Hepatocyte (in vitro differentiated cells): ENCODE measurements at regions not wholly inside any gene's neighbourhood (a gene's known extent, or its start where the extent isn't known, plus 50 kb on each side); places are given as distances from the start of the nearest gene placed in this dataset.

Experiments
- DNase-seq: peaks from one replicate; pipeline ENCODE4 v3.0.0-alpha.2; 2016; ENCODE audit warnings: low spot score
- H2AFZ ChIP-seq: fragments of 200-600 bp; sonication (generic); 2 replicates; pipeline ENCODE4 v1.6.0; 2016; ENCODE audit warnings: antibody characterized with exemption, mild to moderate bottlenecking
- H3K27ac ChIP-seq: fragments of 200-600 bp; sonication (generic); 2 replicates; pipeline ENCODE4 v1.5.1; 2016; ENCODE audit warnings: mild to moderate bottlenecking
- H3K27me3 ChIP-seq: fragments of 200-600 bp; sonication (generic); 2 replicates; pipeline ENCODE4 v1.6.1; 2016
- H3K36me3 ChIP-seq: fragments of 200-600 bp; sonication (generic); replicated peaks from 2 replicates; pipeline ENCODE4 v1.5.1; 2016; ENCODE audit warnings: low read depth; ENCODE audit not compliant: insufficient read depth
- H3K4me1 ChIP-seq: fragments of 200-600 bp; sonication (generic); 2 replicates; pipeline ENCODE4 v1.5.1; 2016; ENCODE audit warnings: mild to moderate bottlenecking, moderate library complexity; ENCODE audit not compliant: insufficient read depth
- H3K4me2 ChIP-seq: fragments of 200-600 bp; sonication (generic); 2 replicates; pipeline ENCODE4 v1.6.0; 2016
- H3K4me3 ChIP-seq: fragments of 200-600 bp; sonication (generic); 2 replicates; pipeline ENCODE4 v1.5.1; 2016; ENCODE audit warnings: mild to moderate bottlenecking
- H3K79me2 ChIP-seq: fragments of 200-600 bp; sonication (generic); 2 replicates; pipeline ENCODE4 v1.6.0; 2017; ENCODE audit warnings: mild to moderate bottlenecking
- H3K9me2 ChIP-seq: fragments of 200-600 bp; sonication (generic); replicated peaks from 2 replicates; pipeline ENCODE4 v1.6.0; 2017; ENCODE audit warnings: mild to moderate bottlenecking; ENCODE audit not compliant: insufficient read depth
- H3K9me3 ChIP-seq: fragments of 200-600 bp; sonication (generic); 2 replicates; pipeline ENCODE4 v1.5.1; 2016; ENCODE audit warnings: low read depth, mild to moderate bottlenecking
- H4K20me1 ChIP-seq: fragments of 200-600 bp; sonication (generic); 2 replicates; pipeline ENCODE4 v1.6.0; 2016; ENCODE audit warnings: mild to moderate bottlenecking; ENCODE audit not compliant: insufficient read depth, poor library complexity, severe bottlenecking
- CTCF ChIP-seq: fragments of 200-600 bp; sonication (generic); IDR thresholded peaks from 2 replicates; pipeline ENCODE4 v1.5.1; 2016; ENCODE audit warnings: antibody characterized with exemption, mild to moderate bottlenecking; ENCODE audit not compliant: poor library complexity
- EZH2 ChIP-seq: fragments of 200-600 bp; sonication (generic); IDR thresholded peaks from 2 replicates; pipeline ENCODE4 v1.6.1; 2016; ENCODE audit warnings: antibody characterized with exemption, mild to moderate bottlenecking, borderline replicate concordance
- EZH2phosphoT487 ChIP-seq: fragments of 200-600 bp; sonication (generic); IDR thresholded peaks from one replicate; pipeline ENCODE4 v1.6.1; 2018; ENCODE audit warnings: antibody characterized with exemption, mild to moderate bottlenecking, low read depth, moderate library complexity; ENCODE audit not compliant: unreplicated experiment, severe bottlenecking
- WGBS: methylation state at CpG from one replicate; pipeline ENCODE4 v1.1.6; 2016; ENCODE audit warnings: low lambda C conversion rate; ENCODE audit errors: missing lambda C conversion rate; 5-methylcytosine and 5-hydroxymethylcytosine counted together

GRCh38 chr4:79266136-79266535, 59.7 kb downstream of the NAA11 start:
- Histone ChIP-seq H3K36me3 (no peaks in the 10 kb centered on the region), H3K4me3 (no peak overlapping the region), H3K4me1 (no peaks in the 10 kb centered on the region), H3K4me2 (no peak overlapping the region), H3K9me2 (no peaks in the 10 kb centered on the region), H2AFZ (no peak overlapping the region), H4K20me1 (no peaks in the 10 kb centered on the region), H3K79me2 (no peaks in the 10 kb centered on the region), H3K27ac (no peak overlapping the region), H3K9me3 (no peaks in the 10 kb centered on the region), H3K27me3 (no peaks in the 10 kb centered on the region)
- DNase-seq, result no peak
- TF ChIP-seq EZH2phosphoT487 (no peak), EZH2 (no peak), CTCF (no peak)
- 67% methylated on average over 3 of the region's 3 CpGs for WGBS

- Histone ChIP-seq H2AFZ (no peak overlapping the region), H3K79me2 (no peaks in the 10 kb centered on the region), H3K27me3 (no peaks in the 10 kb centered on the region), H3K36me3 (no peaks in the 10 kb centered on the region), H3K4me3 (no peak overlapping the region), H3K4me1 (no peaks in the 10 kb centered on the region), H4K20me1 (no peaks in the 10 kb centered on the region), H3K27ac (no peak overlapping the region), H3K9me3 (no peaks in the 10 kb centered on the region), H3K9me2 (no peaks in the 10 kb centered on the region), H3K4me2 (no peak overlapping the region)
- DNase-seq, result no peak
- WGBS, result 85% methylated on average over 2 of the region's 2 CpGs
- TF ChIP-seq CTCF, result no peak
- TF ChIP-seq EZH2phosphoT487, result no peak
- TF ChIP-seq EZH2, result no peak
These were observed 66.6 kb downstream of the NAA11 start for GRCh38 chr4:79259242-79259641.

GRCh38 chr4:79258614-79259176, 67.2 kb downstream of the NAA11 start:
- DNase-seq, result no peak
- Histone ChIP-seq H4K20me1 (no peaks in the 10 kb centered on the region), H3K9me3 (no peaks in the 10 kb centered on the region), H3K36me3 (no peaks in the 10 kb centered on the region), H2AFZ (no peak overlapping the region), H3K4me3 (no peak overlapping the region), H3K27me3 (no peaks in the 10 kb centered on the region), H3K27ac (no peak overlapping the region), H3K79me2 (no peaks in the 10 kb centered on the region), H3K9me2 (no peaks in the 10 kb centered on the region), H3K4me2 (no peak overlapping the region), H3K4me1 (no peaks in the 10 kb centered on the region)
- WGBS, result 85% methylated on average over 2 of the region's 2 CpGs
- TF ChIP-seq CTCF (no peak), EZH2phosphoT487 (no peak), EZH2 (no peak)
